Liver (tissue), 3 donors: ENCODE measurements at regions not wholly inside any gene's neighbourhood (a gene's known extent, or its start where the extent isn't known, plus 50 kb on each side); places are given as distances from the start of the nearest gene placed in this dataset.

Experiments used
- ATF3 ChIP-seq: IDR thresholded peaks from 2 replicates; pipeline ENCODE4 v1.6.1; 2016; ENCODE audit warnings: antibody characterized with exemption
- CTCF ChIP-seq: fragments of 150-350 bp; IDR thresholded peaks from 2 replicates; pipeline ENCODE4 v1.5.1; 2017; ENCODE audit warnings: improper control_type of control experiment, low read depth, low read length; ENCODE audit not compliant: missing input control
- EGR1 ChIP-seq, 2 donors: IDR thresholded peaks; 2 replicates each; pipeline ENCODE4 v1.6.1; 2016 to 2018; ENCODE audit warnings: antibody characterized with exemption in 2 of 2, low read depth in 2 of 2
- FOXA1 ChIP-seq: IDR thresholded peaks from 2 replicates; pipeline ENCODE4 v1.6.1; 2016; ENCODE audit warnings: antibody characterized with exemption
- GABPA ChIP-seq, 2 donors: IDR thresholded peaks in 1 of 2; conservative IDR thresholded peaks in 1 of 2; 2 replicates each; pipeline ENCODE4 v1.6.1; 2016; ENCODE audit warnings: antibody characterized with exemption in 2 of 2, mild to moderate bottlenecking in 1 of 2, moderate library complexity in 1 of 2
- JUND ChIP-seq, 2 donors: IDR thresholded peaks; 2 replicates each; pipeline ENCODE4 v1.6.1; 2016; ENCODE audit warnings: antibody characterized with exemption in 2 of 2
- MAX ChIP-seq: IDR thresholded peaks from 2 replicates; pipeline ENCODE4 v1.6.1; 2016; ENCODE audit warnings: antibody characterized with exemption
- RAD21 ChIP-seq, 2 donors: IDR thresholded peaks; 2 replicates each; pipeline ENCODE4 v1.6.1; 2016; ENCODE audit warnings: antibody characterized with exemption in 2 of 2, mild to moderate bottlenecking in 2 of 2
- REST ChIP-seq: IDR thresholded peaks from 2 replicates; pipeline ENCODE4 v1.6.1; 2016; ENCODE audit warnings: antibody characterized with exemption, mild to moderate bottlenecking
- RXRA ChIP-seq, 2 donors: IDR thresholded peaks; 2 replicates each; pipeline ENCODE4 v1.6.1; 2017 to 2018; ENCODE audit warnings: antibody characterized with exemption in 2 of 2, mild to moderate bottlenecking in 1 of 2
- TAF1 ChIP-seq: conservative IDR thresholded peaks from 2 replicates; pipeline ENCODE4 v1.6.1; 2016; ENCODE audit warnings: antibody characterized with exemption, mild to moderate bottlenecking
- YY1 ChIP-seq: IDR thresholded peaks from 2 replicates; pipeline ENCODE4 v1.6.1; 2016; ENCODE audit warnings: antibody characterized with exemption, mild to moderate bottlenecking
- ZBTB33 ChIP-seq: IDR thresholded peaks from 2 replicates; pipeline ENCODE4 v1.6.1; 2016; ENCODE audit warnings: antibody characterized with exemption
- donor health status: healthy.
- donor health status: healthy.

- no peak for TF ChIP-seq CTCF
- no peak for TF ChIP-seq ATF3
- TF ChIP-seq REST: no peak
- TF ChIP-seq FOXA1: no peak
- TF ChIP-seq JUND (IDR thresholded peaks at IDR 0.05): no peak
- TF ChIP-seq TAF1: no peak
- TF ChIP-seq YY1: no peak
- no peak for TF ChIP-seq EGR1 (IDR thresholded peaks at IDR 0.05; ENCODE audit: low read depth in 2 of 2)
- TF ChIP-seq GABPA (IDR thresholded peaks at IDR 0.05 in 1 of 2, conservative IDR thresholded peaks at IDR 0.05 in 1 of 2): no peak
- TF ChIP-seq MAX: no peak
- no peak for TF ChIP-seq ZBTB33
- TF ChIP-seq RAD21 (IDR thresholded peaks at IDR 0.05): no peak
- TF ChIP-seq RXRA (IDR thresholded peaks at IDR 0.05): no peak
Observed at GRCh38 chr7:91653286-91653685, 227.2 kb downstream of the MTERF1 start.
